ENCODE measurements at regions not wholly inside any gene's neighbourhood (a gene's known extent, or its start where the extent isn't known, plus 50 kb on each side); places are given as distances from the start of the nearest gene placed in this dataset.

DNA sequence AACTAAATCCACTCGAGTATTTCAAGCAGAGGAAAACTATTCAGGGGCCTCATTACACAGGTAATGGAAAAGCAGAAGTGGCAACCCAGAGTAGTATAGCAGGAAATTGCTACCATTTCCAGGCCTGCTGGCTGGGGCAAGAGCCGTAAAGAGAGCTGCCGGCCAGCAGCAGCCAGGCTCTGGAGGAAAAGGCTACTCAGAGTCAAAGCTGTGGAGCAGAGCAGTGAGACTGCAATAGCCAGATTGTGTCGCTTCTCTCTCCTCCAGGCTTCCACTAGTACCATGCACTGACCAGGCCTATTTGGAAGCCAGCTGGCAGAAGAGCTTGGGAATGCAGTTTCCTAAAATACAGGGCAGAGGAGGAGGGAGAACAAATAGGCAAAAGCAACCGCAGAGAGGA lies 155.5 kb downstream of the OMA1 start:
- TF ChIP-seq EZH2phosphoT487 (IDR thresholded peaks at IDR 0.05; ENCODE audit: insufficient read depth, low read depth) (no peak), EZH2 (IDR thresholded peaks at IDR 0.05; ENCODE audit: insufficient read depth, poor library complexity, severe bottlenecking) (no peak)
